GM21360 (cell line): ENCODE measurements at regions not wholly inside any gene's neighbourhood (a gene's known extent, or its start where the extent isn't known, plus 50 kb on each side); places are given as distances from the start of the nearest gene placed in this dataset.

Experiments used
- ATAC-seq: cut with Tn5 transposase; IDR thresholded peaks from one replicate; pipeline ENCODE4 v1.9.1; 2021; ENCODE audit warnings: mild to moderate bottlenecking, moderate library complexity; ENCODE audit not compliant: unreplicated experiment

GRCh38 chr4:149927514-149927913 is 111.9 kb upstream of the IQCM start:
- no peak for ATAC-seq

DNA sequence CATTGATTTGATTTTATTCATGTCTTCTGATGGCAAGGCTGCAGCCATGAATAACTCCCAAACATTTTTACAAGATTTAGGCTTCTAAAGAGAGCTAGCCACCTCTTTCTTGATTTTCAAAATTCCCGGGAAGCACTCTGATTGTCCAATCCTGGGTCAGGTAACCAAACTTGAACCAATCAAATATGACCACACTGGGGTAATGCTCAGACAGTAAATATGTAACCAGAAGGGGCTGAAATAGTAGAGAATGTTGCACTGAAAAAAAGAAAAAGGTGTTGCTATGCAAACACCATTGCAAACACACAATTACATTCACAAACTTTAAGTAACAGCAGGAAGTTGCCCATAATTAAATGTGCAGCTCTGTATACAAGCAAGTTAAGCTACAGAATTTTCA is 112.9 kb upstream of the IQCM start:
- ATAC-seq, result no peak

- no peak for ATAC-seq
These were observed 115.8 kb upstream of the IQCM start for GRCh38 chr4:149931431-149931830.

DNA sequence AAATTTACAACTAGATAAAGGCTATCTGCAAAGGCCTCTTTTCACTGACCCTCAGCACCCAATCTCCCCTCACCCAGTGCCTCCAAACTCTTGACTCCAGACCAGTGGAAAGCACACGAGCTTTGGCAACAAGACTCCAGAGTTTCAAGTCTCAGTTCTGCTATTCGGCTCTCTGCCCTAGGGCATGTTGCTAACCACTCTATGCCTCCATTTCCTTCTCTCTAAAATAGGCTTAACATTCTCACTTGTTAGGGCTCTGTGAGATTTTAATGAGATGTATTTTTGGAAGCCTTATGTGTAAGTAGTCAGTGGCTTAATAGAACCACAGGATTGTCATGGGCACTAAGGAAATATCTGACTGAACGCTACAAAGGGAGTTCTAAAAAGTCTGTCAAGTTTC is 116.5 kb upstream of the IQCM start:
- ATAC-seq, result no peak

GRCh38 chr4:149933120-149933519 is 117.5 kb upstream of the IQCM start:
- ATAC-seq, result no peak

DNA sequence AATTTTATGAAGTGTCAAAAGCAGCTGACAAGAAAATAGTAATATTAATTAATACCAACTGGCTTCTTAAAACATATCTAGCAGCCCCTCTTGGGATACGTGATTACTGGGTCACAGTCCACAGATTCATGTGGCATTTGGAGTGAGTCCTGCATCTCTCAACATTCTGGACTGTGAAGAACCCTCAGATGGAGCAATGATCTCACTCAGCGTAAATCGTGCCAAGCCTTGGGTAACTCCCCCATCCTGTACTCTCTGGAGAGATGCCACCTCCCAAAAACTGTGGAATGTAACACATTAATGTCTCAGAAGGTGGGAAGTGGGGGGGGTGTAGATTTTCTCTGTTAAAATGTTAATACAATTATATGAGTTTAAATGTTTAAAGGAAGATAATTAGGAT is 118.2 kb upstream of the IQCM start:
- no peak for ATAC-seq

DNA sequence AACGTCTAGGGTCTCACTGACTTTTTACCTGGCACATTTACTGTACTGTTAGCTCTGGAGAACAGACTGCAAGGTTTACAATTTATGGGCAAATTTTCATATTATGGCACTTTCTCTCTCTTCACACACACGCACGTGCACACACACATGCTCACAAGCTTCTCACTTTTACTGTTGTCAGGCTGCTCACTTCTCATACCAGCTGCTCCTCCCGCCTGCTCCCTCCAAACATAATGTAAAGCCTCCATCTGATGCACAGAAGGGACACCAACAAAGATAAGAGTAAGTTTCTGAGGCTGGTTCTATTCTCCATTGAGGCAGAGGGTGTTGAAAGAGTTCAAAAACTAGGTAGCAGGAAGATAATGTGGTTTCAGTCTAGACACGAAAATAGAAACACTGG is 128.9 kb upstream of the DCLK2 start:
- ATAC-seq, result no peak

DNA sequence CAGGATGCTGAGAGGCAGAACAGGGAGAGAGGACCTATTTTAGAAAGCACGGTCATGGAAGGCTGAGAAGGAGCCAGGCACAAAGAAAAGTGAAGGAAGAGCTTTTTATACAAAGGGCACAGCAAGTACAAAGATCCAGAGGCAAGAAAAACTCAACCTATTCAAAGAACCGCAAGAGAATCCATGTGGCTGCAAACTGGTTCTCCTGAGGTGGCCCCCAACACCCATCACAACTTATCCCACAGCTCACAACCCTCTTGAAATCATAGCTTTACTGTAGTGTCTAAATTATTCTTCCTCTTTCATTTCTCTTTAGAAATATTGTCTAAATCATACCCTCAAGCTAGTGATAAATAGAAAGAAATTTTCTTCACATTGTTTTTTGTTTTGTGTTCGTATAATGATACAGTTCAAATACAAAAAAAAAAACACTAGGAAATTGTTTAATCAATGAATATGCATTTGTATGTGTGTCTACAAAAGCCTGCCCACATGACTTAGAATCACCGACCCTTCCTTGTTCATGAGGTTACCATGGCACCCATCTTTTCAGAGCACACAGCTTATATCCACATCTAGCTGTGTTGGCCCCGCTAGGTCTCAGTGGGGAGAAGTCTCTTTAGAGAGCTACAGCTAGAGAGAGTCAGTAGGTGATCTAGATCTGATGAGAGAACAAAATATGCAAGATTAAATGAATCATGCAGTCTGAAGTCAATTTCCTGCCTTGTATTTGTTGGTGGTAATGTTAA is 126.9 kb upstream of the DCLK2 start:
- no peak for ATAC-seq

DNA sequence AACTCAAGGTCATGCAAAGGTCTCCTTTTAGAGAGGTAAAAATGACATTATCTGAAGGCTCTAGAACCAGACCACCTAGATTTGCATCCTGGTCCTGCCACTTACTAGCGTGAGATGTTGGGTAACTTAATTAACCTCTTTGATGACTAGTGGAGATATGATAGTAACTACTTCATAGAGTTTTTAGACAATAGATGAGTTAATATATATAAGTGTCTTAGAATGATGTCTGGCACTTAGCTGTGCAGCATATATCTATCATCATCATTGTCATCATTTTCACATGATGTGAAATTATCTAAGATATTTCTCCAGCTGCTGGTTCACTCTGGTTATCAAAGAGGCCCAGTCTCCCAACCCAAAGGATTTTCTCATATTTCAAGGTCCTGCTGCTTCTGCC is 126.1 kb upstream of the DCLK2 start:
- ATAC-seq, result no peak

DNA sequence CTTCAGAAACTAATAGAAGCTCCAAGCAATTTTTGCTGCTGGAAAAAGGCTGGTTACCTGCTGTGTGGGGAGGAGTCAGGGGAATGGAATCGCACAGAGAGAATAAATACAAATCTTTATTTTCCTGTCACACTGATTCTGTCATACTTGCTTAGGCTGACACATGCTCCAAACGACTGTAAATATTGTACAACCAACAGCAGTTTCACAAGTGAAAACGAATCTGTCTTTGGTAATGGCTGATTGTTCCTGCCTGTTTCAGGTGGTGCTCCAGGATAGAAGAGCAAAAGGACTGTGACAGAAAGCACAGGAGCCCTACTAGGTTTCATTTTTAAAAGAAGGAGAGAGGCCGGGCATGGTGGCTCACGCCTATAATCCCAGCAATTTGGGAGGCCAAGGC is 125.5 kb upstream of the DCLK2 start:
- ATAC-seq, result no peak

- ATAC-seq, result no peak
These were observed 122.4 kb upstream of the DCLK2 start for GRCh38 chr4:149955780-149956390.

DNA sequence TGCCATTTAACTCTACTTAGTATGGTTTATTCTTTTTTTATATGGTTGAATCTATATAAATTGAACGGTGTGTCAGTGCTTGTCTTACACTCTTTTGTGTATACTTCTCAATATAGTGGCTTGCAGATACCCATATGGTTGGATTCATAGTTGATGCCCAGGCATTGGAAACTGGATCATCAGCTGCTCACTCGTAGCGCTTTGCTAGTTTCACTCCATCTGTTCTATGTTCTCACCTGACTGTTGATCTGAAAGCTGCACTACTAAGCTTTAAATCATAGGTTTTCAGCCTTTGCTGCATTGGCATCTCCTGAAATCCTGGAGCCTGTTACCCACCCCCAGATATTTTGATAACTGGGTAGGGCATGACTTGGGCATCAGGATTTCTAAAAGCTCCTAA is 121.6 kb upstream of the DCLK2 start:
- ATAC-seq, result no peak

DNA sequence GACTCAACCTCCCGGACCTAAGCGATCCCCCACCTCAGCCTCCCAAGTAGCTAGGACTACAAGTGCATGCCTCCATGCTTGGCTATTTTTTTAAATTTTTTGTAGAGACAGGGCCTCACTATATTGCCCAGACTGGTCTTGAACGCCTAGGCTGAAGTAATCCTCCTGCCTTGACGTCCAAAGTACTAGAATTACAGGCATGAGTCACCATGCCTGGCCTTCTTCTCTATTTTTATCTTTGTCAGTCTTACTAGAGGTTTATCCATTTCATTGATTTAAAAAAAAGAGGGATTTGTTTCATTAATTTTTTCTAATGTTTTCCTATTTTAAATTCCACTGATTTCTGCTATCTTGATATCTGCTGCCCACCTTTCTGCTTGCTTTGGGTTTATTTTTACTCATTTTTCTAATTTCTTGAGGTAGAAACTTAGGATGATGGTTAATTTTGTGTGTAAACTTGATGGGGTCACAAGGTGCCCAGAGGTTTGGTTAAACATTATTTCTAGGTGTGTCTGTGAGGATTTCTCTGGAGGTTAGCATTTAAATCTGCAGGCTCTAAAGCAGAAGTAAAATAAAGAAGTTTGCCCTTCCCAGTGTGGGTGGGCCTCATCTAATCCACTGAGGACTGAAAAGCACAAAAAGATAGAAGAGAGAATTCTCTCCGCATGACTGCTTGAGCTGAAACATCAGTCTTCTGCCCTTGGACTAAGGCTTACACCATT is 116.2 kb upstream of the DCLK2 start:
- ATAC-seq, result no peak

DNA sequence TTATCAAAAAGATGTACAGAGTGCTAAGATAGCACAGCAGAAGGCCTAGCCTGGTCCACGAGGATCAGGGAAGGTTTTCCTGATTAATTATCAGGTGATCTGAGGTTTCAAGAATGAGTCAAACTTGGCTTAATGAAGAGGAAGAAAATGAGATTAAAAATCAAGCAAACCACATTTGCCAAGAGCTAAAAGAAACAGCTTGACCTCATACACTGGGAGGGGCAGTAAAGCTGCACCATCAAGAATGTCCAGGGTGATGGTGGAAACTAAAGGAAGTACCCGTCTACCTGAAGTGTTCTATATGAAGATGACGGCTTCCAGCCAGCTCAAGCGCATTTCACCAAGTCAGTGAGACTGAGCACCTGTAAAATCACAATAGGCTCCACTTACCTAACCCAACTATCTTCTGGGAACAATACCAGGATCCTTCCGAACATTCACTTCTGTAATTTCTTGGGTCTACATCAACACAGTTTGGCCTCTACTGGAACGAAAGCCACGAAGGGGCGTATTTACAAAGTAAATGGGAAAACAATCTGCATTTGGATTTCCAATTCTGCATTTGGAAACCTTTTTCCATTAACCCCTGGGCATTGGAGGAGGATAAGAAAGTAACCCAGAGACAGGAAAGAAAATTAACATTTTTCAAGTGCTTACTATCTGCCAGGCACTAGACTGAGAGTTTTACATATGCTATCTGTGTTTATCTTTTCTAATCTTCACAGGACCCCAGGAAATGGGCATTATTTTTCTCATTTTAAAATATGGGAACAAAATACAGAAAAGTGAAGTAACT is 114.0 kb upstream of the DCLK2 start:
- ATAC-seq, result no peak

GRCh38 chr4:149965206-149965605 is 113.0 kb upstream of the DCLK2 start:
- no peak for ATAC-seq

- ATAC-seq, result no peak
These were observed 105.8 kb upstream of the DCLK2 start for GRCh38 chr4:149972407-149972806.

GRCh38 chr4:149973181-149973580 is 105.1 kb upstream of the DCLK2 start:
- ATAC-seq, result no peak

- no peak for ATAC-seq
These were observed 103.1 kb upstream of the DCLK2 start for GRCh38 chr4:149975172-149975571.

- ATAC-seq, result no peak
These were observed 98.0 kb upstream of the DCLK2 start for GRCh38 chr4:149980121-149980682.

DNA sequence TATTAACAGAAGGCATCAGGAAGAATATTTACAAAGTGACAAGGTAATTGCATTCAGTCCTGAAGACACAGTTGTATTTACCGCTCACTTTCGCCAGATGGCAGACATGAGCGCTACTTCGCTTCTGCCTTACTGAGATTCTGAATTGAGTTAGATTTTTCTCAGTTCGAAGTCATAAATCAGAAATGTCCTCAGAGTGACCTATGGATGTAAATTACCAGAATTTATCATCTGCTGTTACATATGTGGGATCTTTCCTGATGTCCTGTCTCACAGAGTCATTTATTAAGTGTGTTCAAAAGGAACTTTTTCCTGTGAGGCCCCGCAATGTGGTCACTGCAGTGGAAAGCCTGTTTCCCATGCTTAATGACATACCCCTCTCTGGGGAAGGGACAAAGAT is 97.3 kb upstream of the DCLK2 start:
- peak; percentile 77 for ATAC-seq

- no peak for ATAC-seq
These were observed 94.8 kb upstream of the DCLK2 start for GRCh38 chr4:149983401-149983800.
